ENCODE measurements at regions not wholly inside any gene's neighbourhood (a gene's known extent, or its start where the extent isn't known, plus 50 kb on each side); places are given as distances from the start of the nearest gene placed in this dataset.

GRCh38 chr12:28059668-28060067 is 87.1 kb upstream of the PTHLH start:
- Mint-ChIP-seq H3K27ac (no peak overlapping the region), H3K27me3 (ENCODE audit: low read depth in 3 of 3) (peaks cover 0 to 4% (median 0%) of the 10 kb centered on the region in 3 donors), H3K9me3 (peaks cover 0 to 5% (median 2%) of the 10 kb centered on the region in 7 donors), H3K4me3 (no peak overlapping the region), H3K36me3 (no peaks in the 10 kb centered on the region), H3K4me1 (no peaks in the 10 kb centered on the region)
- H3K4me1 ChIP-seq (ENCODE audit: control insufficient read depth in 1 of 2, insufficient read depth in 2 of 2, low read length in 2 of 2): no peaks in the 10 kb centered on the region
- H3K27ac ChIP-seq (ENCODE audit: low read depth in 1 of 2, low read length in 2 of 2): no peak overlapping the region
- H3K79me2 ChIP-seq (ENCODE audit: insufficient read depth, low read length): no peaks in the 10 kb centered on the region
- no peaks in the 10 kb centered on the region for H3K27me3 ChIP-seq (ENCODE audit: control insufficient read depth in 2 of 2, insufficient read depth in 2 of 2, low read length in 2 of 2)
- no peak overlapping the region for H3K4me3 ChIP-seq (replicated peaks in 1 of 3; ENCODE audit: low read depth in 2 of 3, low read length in 3 of 3)
- H3K9me3 ChIP-seq (replicated peaks in 1 of 2; ENCODE audit: control insufficient read depth in 1 of 2, insufficient read depth in 1 of 2, low read length in 2 of 2): no peaks in the 10 kb centered on the region
- H2AFZ ChIP-seq (ENCODE audit: insufficient read depth, low read depth, low read length, poor library complexity, severe bottlenecking): no peak overlapping the region
- no peak for TF ChIP-seq CTCF (IDR thresholded peaks at IDR 0.05)
- intact Hi-C loops (cut with micrococcal nuclease): no loop called here
- H3K4me2 ChIP-seq (replicated peaks; ENCODE audit: extremely low read depth, low read length, poor library complexity, severe bottlenecking): no peak overlapping the region
- WGBS (ENCODE audit: insufficient coverage): 100% methylated on average over 1 of the region's 2 CpGs
- no peak overlapping the region for H3K9ac ChIP-seq (ENCODE audit: insufficient read depth, low read length, poor library complexity, severe bottlenecking)
- H4K20me1 ChIP-seq (ENCODE audit: insufficient read depth, low read length): no peaks in the 10 kb centered on the region
- no peak for DNase-seq
- no peaks in the 10 kb centered on the region for H3K36me3 ChIP-seq (replicated peaks in 1 of 2; ENCODE audit: control insufficient read depth in 1 of 2, insufficient read depth in 2 of 2, low read length in 2 of 2)

DNA sequence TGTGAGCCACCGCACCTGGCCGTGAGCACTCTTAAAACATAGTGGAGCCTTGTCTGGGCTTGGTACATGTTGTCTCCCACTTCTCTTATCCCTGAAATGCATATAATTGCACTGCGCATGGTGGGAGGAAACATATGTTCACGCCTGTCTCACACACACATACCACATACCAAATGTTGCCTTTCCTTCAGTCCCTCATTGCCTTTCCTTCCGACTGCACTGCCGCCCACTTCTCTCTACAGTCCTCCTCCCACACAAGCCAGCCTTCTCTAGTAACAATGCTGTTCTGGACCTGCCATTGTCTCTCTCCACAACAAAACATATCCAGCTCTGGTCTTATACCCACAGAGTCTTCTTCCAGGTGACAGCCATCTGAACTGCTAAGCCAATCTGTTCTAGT is 88.3 kb upstream of the PTHLH start:
- Histone ChIP-seq H2AFZ (ENCODE audit: insufficient read depth, low read depth, low read length, poor library complexity, severe bottlenecking) (no peak overlapping the region), H3K79me2 (ENCODE audit: insufficient read depth, low read length) (no peaks in the 10 kb centered on the region), H3K36me3 (replicated peaks in 1 of 2; ENCODE audit: control insufficient read depth in 1 of 2, insufficient read depth in 2 of 2, low read length in 2 of 2) (no peaks in the 10 kb centered on the region), H3K9me3 (replicated peaks in 1 of 2; ENCODE audit: control insufficient read depth in 1 of 2, insufficient read depth in 1 of 2, low read length in 2 of 2) (no peaks in the 10 kb centered on the region), H3K27me3 (ENCODE audit: control insufficient read depth in 2 of 2, insufficient read depth in 2 of 2, low read length in 2 of 2) (no peaks in the 10 kb centered on the region), H3K4me3 (replicated peaks in 1 of 3; ENCODE audit: low read depth in 2 of 3, low read length in 3 of 3) (no peak overlapping the region), H3K4me1 (ENCODE audit: control insufficient read depth in 1 of 2, insufficient read depth in 2 of 2, low read length in 2 of 2) (no peaks in the 10 kb centered on the region), H3K9ac (ENCODE audit: insufficient read depth, low read length, poor library complexity, severe bottlenecking) (no peak overlapping the region), H4K20me1 (ENCODE audit: insufficient read depth, low read length) (no peaks in the 10 kb centered on the region), H3K4me2 (replicated peaks; ENCODE audit: extremely low read depth, low read length, poor library complexity, severe bottlenecking) (no peak overlapping the region), H3K27ac (ENCODE audit: low read depth in 1 of 2, low read length in 2 of 2) (no peak overlapping the region)
- H3K27me3 Mint-ChIP-seq (ENCODE audit: low read depth in 3 of 3): peaks cover 0 to 3% (median 0%) of the 10 kb centered on the region in 3 donors
- intact Hi-C loops (cut with micrococcal nuclease): no loop called here
- no peaks in the 10 kb centered on the region for H3K36me3 Mint-ChIP-seq
- WGBS (ENCODE audit: insufficient coverage): 98% methylated on average over 4 of the region's 6 CpGs
- no peak overlapping the region for H3K27ac Mint-ChIP-seq
- peaks cover 0 to 5% (median 1%) of the 10 kb centered on the region in 7 donors for H3K9me3 Mint-ChIP-seq
- no peak overlapping the region for H3K4me3 Mint-ChIP-seq
- H3K4me1 Mint-ChIP-seq: no peaks in the 10 kb centered on the region
- no peak for TF ChIP-seq CTCF (IDR thresholded peaks at IDR 0.05)
- DNase-seq: no peak
